ENCODE measurements at regions not wholly inside any gene's neighbourhood (a gene's known extent, or its start where the extent isn't known, plus 50 kb on each side); places are given as distances from the start of the nearest gene placed in this dataset.
A peak's percentile ranks its signal among the peaks of the same experiment; 100 is the strongest.
"Not testable (repeated sequence)": the region's sequence is repeated elsewhere in the genome, so short reads cannot be mapped to it uniquely, and the experiment has no call there.

- no peak for DNase-seq (ENCODE audit: low read depth in 2 of 2)
Measured at GRCh38 chr12:58419196-58419760, 477.9 kb downstream of the ATP23 start.

GRCh38 chr12:58419905-58420304 is 478.5 kb downstream of the ATP23 start:
- DNase-seq (ENCODE audit: low read depth in 2 of 2): no peak

GRCh38 chr12:58420503-58420902 is 479.1 kb downstream of the ATP23 start:
- DNase-seq (ENCODE audit: low read depth in 2 of 2): no peak

- no peak for DNase-seq (ENCODE audit: low read depth in 2 of 2)
Measured at GRCh38 chr12:58421990-58422389, 480.6 kb downstream of the ATP23 start.

- no peak for DNase-seq (ENCODE audit: low read depth in 2 of 2)
Measured at GRCh38 chr12:58424735-58425392, 483.5 kb downstream of the ATP23 start.

- peak; percentile 92 for DNase-seq (ENCODE audit: low read depth in 2 of 2)
Measured at GRCh38 chr12:58425481-58426392, 484.4 kb downstream of the ATP23 start.

GRCh38 chr12:58426437-58426836 is 485.1 kb downstream of the ATP23 start:
- not testable (repeated sequence) for DNase-seq (ENCODE audit: low read depth in 2 of 2)

- DNase-seq (ENCODE audit: low read depth in 2 of 2): no peak
Measured at GRCh38 chr12:58433959-58434358, 486.3 kb downstream of the LRIG3 start.

- DNase-seq (ENCODE audit: low read depth in 2 of 2): no peak
Measured at GRCh38 chr12:58434726-58435125, 485.6 kb downstream of the LRIG3 start.

- no peak for DNase-seq (ENCODE audit: low read depth in 2 of 2)
Measured at GRCh38 chr12:58435647-58436046, 484.7 kb downstream of the LRIG3 start.

- DNase-seq (ENCODE audit: low read depth in 2 of 2): no peak
Measured at GRCh38 chr12:58441483-58441882, 478.8 kb downstream of the LRIG3 start.

GRCh38 chr12:58443273-58443980 is 476.9 kb downstream of the LRIG3 start:
- no peak for DNase-seq (ENCODE audit: low read depth in 2 of 2)

- DNase-seq (ENCODE audit: low read depth in 2 of 2): no peak
Measured at GRCh38 chr12:58443981-58444371, 476.3 kb downstream of the LRIG3 start.

- DNase-seq (ENCODE audit: low read depth in 2 of 2): no peak
Measured at GRCh38 chr12:58450868-58451482, 469.3 kb downstream of the LRIG3 start.

GRCh38 chr12:58452546-58452945 is 467.8 kb downstream of the LRIG3 start:
- DNase-seq (ENCODE audit: low read depth in 2 of 2): peak in 1 of 2 experiments; percentile 26

GRCh38 chr12:58453306-58453705 is 467.0 kb downstream of the LRIG3 start:
- DNase-seq (ENCODE audit: low read depth in 2 of 2): no peak

- DNase-seq (ENCODE audit: low read depth in 2 of 2): no peak
Measured at GRCh38 chr12:58455136-58455535, 465.2 kb downstream of the LRIG3 start.

GRCh38 chr12:58458102-58458501 is 462.2 kb downstream of the LRIG3 start:
- no peak for DNase-seq (ENCODE audit: low read depth in 2 of 2)

GRCh38 chr12:58459191-58459590 is 461.1 kb downstream of the LRIG3 start:
- DNase-seq (ENCODE audit: low read depth in 2 of 2): no peak

- no peak for DNase-seq (ENCODE audit: low read depth in 2 of 2)
Measured at GRCh38 chr12:58463051-58463450, 457.3 kb downstream of the LRIG3 start.

GRCh38 chr12:58465418-58465817 is 454.9 kb downstream of the LRIG3 start:
- no peak for DNase-seq (ENCODE audit: low read depth in 2 of 2)

Data from fibroblast of skin of left quadriceps (primary cell).